Esophagus muscularis mucosa (tissue), 4 donors: ENCODE measurements at regions not wholly inside any gene's neighbourhood (a gene's known extent, or its start where the extent isn't known, plus 50 kb on each side); places are given as distances from the start of the nearest gene placed in this dataset.
A peak's percentile ranks its signal among the peaks of the same experiment; 100 is the strongest.

Source experiments
- DNase-seq: peaks from one replicate; pipeline ENCODE4 v3.0.0-alpha.2; 2017; ENCODE audit errors: extremely low spot score
- H3K27ac ChIP-seq, 4 donors: fragments of 200-600 bp; sonication (generic); replicated peaks in 1 of 4; 1 replicate in 3 of 4; 2 replicates in 1 of 4; pipeline ENCODE4 v1.5.1; 2016 to 2019; ENCODE audit warnings: mild to moderate bottlenecking in 1 of 4
- H3K27me3 ChIP-seq, 4 donors: fragments of 200-600 bp; sonication (generic); one replicate each; pipeline versions ENCODE4 v1.5.1 to v1.6.0; 2016 to 2019
- H3K36me3 ChIP-seq, 4 donors: fragments of 200-600 bp; sonication (generic); one replicate each; pipeline ENCODE4 v1.5.1; 2016 to 2019
- H3K4me1 ChIP-seq, 4 donors: fragments of 200-600 bp; sonication (generic); one replicate each; pipeline ENCODE4 v1.5.1; 2016 to 2019
- H3K4me3 ChIP-seq, 4 donors: fragments of 200-600 bp; sonication (generic); 1 replicate in 2 of 4; 2 replicates in 2 of 4; pipeline ENCODE4 v1.5.1; 2016 to 2019; ENCODE audit warnings: mild to moderate bottlenecking in 4 of 4, moderate library complexity in 1 of 4
- H3K9me3 ChIP-seq, 4 donors: fragments of 200-600 bp; sonication (generic); 1 replicate in 3 of 4; 2 replicates in 1 of 4; pipeline ENCODE4 v1.5.1; 2016 to 2019
- CTCF ChIP-seq, 3 experiments: fragments of 200-600 bp in 2 of 3; fragments of 450-650 bp in 1 of 3; sonication (generic) in 2 of 3; IDR thresholded peaks; one replicate each; pipeline ENCODE4 v1.5.1; 2017 to 2019; ENCODE audit warnings: antibody characterized with exemption in 3 of 3, mild to moderate bottlenecking in 2 of 3, moderate library complexity in 1 of 3
- EP300 ChIP-seq: sonication (generic); formaldehyde crosslinking; IDR thresholded peaks from one replicate; pipeline ENCODE4 v1.6.1; 2017; ENCODE audit warnings: antibody characterized with exemption
- POLR2A ChIP-seq: fragments of 450-650 bp; IDR thresholded peaks from one replicate; pipeline ENCODE4 v1.6.1; 2017; ENCODE audit warnings: antibody characterized with exemption, moderate library complexity, mild to moderate bottlenecking, low read depth
- POLR2AphosphoS5 ChIP-seq, 2 donors: sonication (generic); formaldehyde crosslinking; IDR thresholded peaks; one replicate each; pipeline ENCODE4 v1.6.1; 2017; ENCODE audit warnings: antibody characterized with exemption in 2 of 2
- WGBS: methylation state at CpG from one replicate; pipeline ENCODE4 v1.1.5; 2018; 5-methylcytosine and 5-hydroxymethylcytosine counted together
- intact Hi-C: fragments of 100-400 bp; cut with DNase I; formaldehyde crosslinking; loops from one replicate; pipeline ENCODE4 v1.15.1; 2023

DNA sequence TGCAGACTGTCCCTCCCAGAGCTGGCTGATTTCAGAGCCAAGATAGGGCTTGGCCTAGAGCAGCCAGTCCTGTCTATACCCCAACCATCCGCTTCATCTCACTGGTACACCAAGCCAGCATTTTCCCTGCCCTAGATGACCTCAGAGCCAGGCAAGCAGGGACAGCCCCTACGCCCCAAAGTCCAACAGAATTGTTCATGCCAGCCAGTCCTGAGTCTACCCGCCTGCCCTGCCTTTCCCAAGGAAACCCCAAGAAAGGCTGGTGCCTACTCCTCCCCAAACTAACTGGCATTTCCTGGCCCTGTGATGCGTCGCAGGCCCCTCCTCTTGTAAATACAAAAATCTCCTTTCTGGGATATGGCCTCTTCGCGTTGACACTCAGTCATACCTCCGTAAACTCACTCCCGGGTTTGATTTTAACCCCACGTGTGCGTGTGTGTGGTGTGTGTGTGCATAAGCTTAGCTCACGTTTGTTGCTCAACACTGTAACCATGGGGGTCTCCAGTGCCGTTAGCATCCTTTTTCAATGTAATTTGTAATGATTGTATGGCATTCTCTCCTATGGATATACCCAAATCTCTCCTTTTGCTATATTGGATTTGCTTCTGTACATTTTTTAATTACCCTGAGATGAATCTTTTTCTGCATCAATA is 75.3 kb downstream of the SIK1 start:
- intact Hi-C loops, result no loop called here
- no peak for DNase-seq
- Histone ChIP-seq H3K27ac (no peak overlapping the region), H3K4me1 (peaks cover 0 to 16% (median 7%) of the 10 kb centered on the region in 4 donors), H3K27me3 (no peaks in the 10 kb centered on the region), H3K36me3 (no peaks in the 10 kb centered on the region), H3K9me3 (no peaks in the 10 kb centered on the region), H3K4me3 (no peak overlapping the region)
- TF ChIP-seq POLR2AphosphoS5 (IDR thresholded peaks at IDR 0.05) (no peak), EP300 (no peak), POLR2A (no peak), CTCF (IDR thresholded peaks at IDR 0.05) (no peak)
- WGBS, result 87% methylated on average over 13 of the region's 13 CpGs

- no peak overlapping the region for H3K4me3 ChIP-seq
- no peaks in the 10 kb centered on the region for H3K36me3 ChIP-seq
- H3K27ac ChIP-seq, result no peak overlapping the region
- 83% methylated on average over 9 of the region's 9 CpGs for WGBS
- H3K9me3 ChIP-seq, result no peaks in the 10 kb centered on the region
- DNase-seq, result no peak
- TF ChIP-seq POLR2A, result no peak
- no peak for TF ChIP-seq CTCF (IDR thresholded peaks at IDR 0.05)
- TF ChIP-seq POLR2AphosphoS5 (IDR thresholded peaks at IDR 0.05), result no peak
- no peaks in the 10 kb centered on the region for H3K27me3 ChIP-seq
- intact Hi-C loops, result no loop called here
- H3K4me1 ChIP-seq, result peaks cover 4 to 19% (median 8%) of the 10 kb centered on the region in 4 donors
Observed at GRCh38 chr21:43349644-43350043, 77.3 kb downstream of the SIK1 start.

- Histone ChIP-seq H3K4me3 (no peak overlapping the region), H3K27ac (peak overlapping the region in 2 of 4 donors; percentile 19 to 28), H3K4me1 (peaks cover 8 to 22% (median 13%) of the 10 kb centered on the region in 4 donors), H3K9me3 (no peaks in the 10 kb centered on the region), H3K27me3 (no peaks in the 10 kb centered on the region), H3K36me3 (no peaks in the 10 kb centered on the region)
- WGBS, result 68% methylated on average over 10 of the region's 22 CpGs
- TF ChIP-seq EP300 (no peak), POLR2A (no peak), POLR2AphosphoS5 (IDR thresholded peaks at IDR 0.05) (peak in 1 of 2 donors; percentile 30), CTCF (IDR thresholded peaks at IDR 0.05) (no peak)
- intact Hi-C loops, result no loop called here
- DNase-seq, result no peak
Observed at GRCh38 chr21:43348801-43349261, 78.1 kb downstream of the SIK1 start.

GRCh38 chr21:43348170-43348766 is 78.7 kb downstream of the SIK1 start:
- peak overlapping the region in 2 of 4 donors; percentile 19 to 28 for H3K27ac ChIP-seq
- peaks cover 8 to 22% (median 15%) of the 10 kb centered on the region in 4 donors for H3K4me1 ChIP-seq
- intact Hi-C loops, result no loop called here
- H3K27me3 ChIP-seq, result no peaks in the 10 kb centered on the region
- TF ChIP-seq POLR2AphosphoS5 (IDR thresholded peaks at IDR 0.05) (no peak), POLR2A (no peak), EP300 (no peak), CTCF (IDR thresholded peaks at IDR 0.05) (no peak)
- no peak for DNase-seq
- no peaks in the 10 kb centered on the region for H3K9me3 ChIP-seq
- H3K36me3 ChIP-seq, result no peaks in the 10 kb centered on the region
- 70% methylated on average over 4 of the region's 15 CpGs for WGBS
- no peak overlapping the region for H3K4me3 ChIP-seq
